ENCODE measurements at regions not wholly inside any gene's neighbourhood (a gene's known extent, or its start where the extent isn't known, plus 50 kb on each side); places are given as distances from the start of the nearest gene placed in this dataset.
A peak's percentile ranks its signal among the peaks of the same experiment; 100 is the strongest.

DNA sequence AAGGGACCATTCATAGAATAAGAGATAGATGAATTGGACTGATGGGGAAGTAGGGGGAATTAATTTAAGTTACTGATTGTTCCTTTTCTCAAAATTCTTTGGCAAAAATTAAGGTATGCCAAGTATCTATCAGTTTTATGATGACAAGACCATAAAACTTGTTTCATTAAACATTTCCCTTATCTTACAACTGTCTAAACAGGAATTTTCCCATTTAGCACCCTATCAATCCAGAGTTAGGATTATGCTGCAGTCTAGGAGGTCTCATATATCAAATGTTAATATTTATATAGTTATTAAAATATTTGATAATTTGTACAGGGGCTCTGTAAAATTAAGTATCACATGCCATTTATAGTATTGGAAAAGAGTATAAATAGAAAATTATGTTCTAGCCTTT, 51.5 kb upstream of the ARID1B start:
- no peak for DNase-seq (ENCODE audit: low read depth in 1 of 2, low spot score in 1 of 2)
- in situ Hi-C loops (cut with HindIII; ENCODE audit: low pct_unique_long_range_greater_than_20kb, low sequenced_read_pairs) = no loop called here
- TF ChIP-seq JUND (IDR thresholded peaks at IDR 0.05; ENCODE audit: low read depth) = no peak

- DNase-seq (ENCODE audit: low read depth in 1 of 2, low spot score in 1 of 2) = peak in 1 of 2 experiments; percentile 78
- TF ChIP-seq JUND (IDR thresholded peaks at IDR 0.05; ENCODE audit: low read depth) = no peak
- in situ Hi-C loops (cut with HindIII; ENCODE audit: low pct_unique_long_range_greater_than_20kb, low sequenced_read_pairs) = no loop called here
Measured at GRCh38 chr6:156720691-156721685, 56.2 kb upstream of the ARID1B start.

- peak; percentile 16 to 96 for DNase-seq (ENCODE audit: low read depth in 1 of 2, low spot score in 1 of 2)
- in situ Hi-C loops (cut with HindIII; ENCODE audit: low pct_unique_long_range_greater_than_20kb, low sequenced_read_pairs) = no loop called here
- TF ChIP-seq JUND (IDR thresholded peaks at IDR 0.05; ENCODE audit: low read depth) = no peak
Measured at GRCh38 chr6:156719720-156720563, 57.2 kb upstream of the ARID1B start.

DNA sequence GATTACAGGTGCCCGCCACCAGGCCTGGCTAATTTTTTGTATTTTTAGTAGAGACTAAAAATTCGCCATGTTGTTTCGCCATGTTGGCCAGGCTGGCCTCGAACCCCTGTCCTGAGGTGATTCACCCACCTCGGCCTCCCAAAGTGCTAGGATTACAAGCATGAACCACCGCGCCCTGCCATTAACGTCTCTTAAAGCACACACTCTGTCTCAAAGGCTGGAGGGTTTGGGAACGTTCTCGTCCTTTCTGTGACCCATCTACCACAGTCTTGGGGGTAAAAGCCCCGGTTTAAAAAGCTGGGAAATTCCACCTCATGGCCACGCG, 57.8 kb upstream of the ARID1B start:
- in situ Hi-C loops (cut with HindIII; ENCODE audit: low pct_unique_long_range_greater_than_20kb, low sequenced_read_pairs) = no loop called here
- DNase-seq (ENCODE audit: low read depth in 1 of 2, low spot score in 1 of 2) = no peak
- no peak for TF ChIP-seq JUND (IDR thresholded peaks at IDR 0.05; ENCODE audit: low read depth)

DNA sequence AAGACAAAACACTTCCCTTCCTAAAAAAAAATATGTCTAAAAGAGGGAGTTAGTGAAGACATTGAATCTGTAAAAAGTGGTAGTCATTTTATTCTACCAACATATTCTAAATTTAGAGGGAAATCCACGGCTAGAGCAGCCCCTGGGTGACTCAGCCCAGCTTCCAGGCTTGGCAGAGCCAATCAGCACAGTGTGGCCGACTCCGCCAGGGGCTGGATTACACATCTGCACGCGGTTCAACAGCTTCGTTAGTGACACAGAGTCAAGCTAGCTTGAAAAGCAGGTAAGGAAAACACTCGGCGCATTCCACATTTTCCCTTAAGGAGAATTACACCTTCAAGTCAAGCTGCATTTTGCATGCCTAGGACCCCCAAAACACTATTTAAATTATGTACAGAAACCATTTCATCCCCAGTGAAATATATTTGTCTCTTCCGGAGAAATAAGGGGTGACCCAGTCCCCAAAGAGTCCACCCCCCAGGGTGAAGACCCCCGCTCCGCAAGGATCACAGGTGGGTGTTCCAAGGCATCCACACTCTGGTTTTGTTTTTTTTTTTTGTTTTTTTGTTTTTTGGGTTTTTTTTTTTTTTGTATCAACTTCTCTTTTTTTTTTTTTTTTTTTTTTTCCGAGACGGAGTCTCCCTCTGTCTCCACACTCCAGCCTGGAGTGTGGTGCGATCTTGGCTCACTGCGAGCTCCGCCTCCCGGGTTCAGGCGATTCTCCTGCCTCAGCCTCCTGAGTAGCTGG, 58.4 kb upstream of the ARID1B start:
- in situ Hi-C loops (cut with HindIII; ENCODE audit: low pct_unique_long_range_greater_than_20kb, low sequenced_read_pairs) = no loop called here
- no peak for TF ChIP-seq JUND (IDR thresholded peaks at IDR 0.05; ENCODE audit: low read depth)
- peak in 1 of 2 experiments; percentile 48 for DNase-seq (ENCODE audit: low read depth in 1 of 2, low spot score in 1 of 2)

GRCh38 chr6:156717542-156717941, 59.6 kb upstream of the ARID1B start:
- no peak for DNase-seq (ENCODE audit: low read depth in 1 of 2, low spot score in 1 of 2)
- in situ Hi-C loops (cut with HindIII; ENCODE audit: low pct_unique_long_range_greater_than_20kb, low sequenced_read_pairs) = no loop called here
- no peak for TF ChIP-seq JUND (IDR thresholded peaks at IDR 0.05; ENCODE audit: low read depth)

- in situ Hi-C loops (cut with HindIII; ENCODE audit: low pct_unique_long_range_greater_than_20kb, low sequenced_read_pairs) = no loop called here
- TF ChIP-seq JUND (IDR thresholded peaks at IDR 0.05; ENCODE audit: low read depth) = no peak
- DNase-seq (ENCODE audit: low read depth in 1 of 2, low spot score in 1 of 2) = no peak
Measured at GRCh38 chr6:156715839-156716238, 61.3 kb upstream of the ARID1B start.

- DNase-seq (ENCODE audit: low read depth in 1 of 2, low spot score in 1 of 2) = no peak
- in situ Hi-C loops (cut with HindIII; ENCODE audit: low pct_unique_long_range_greater_than_20kb, low sequenced_read_pairs) = no loop called here
- TF ChIP-seq JUND (IDR thresholded peaks at IDR 0.05; ENCODE audit: low read depth) = no peak
Measured at GRCh38 chr6:156713548-156713947, 63.6 kb upstream of the ARID1B start.

- in situ Hi-C loops (cut with HindIII; ENCODE audit: low pct_unique_long_range_greater_than_20kb, low sequenced_read_pairs) = no loop called here
- no peak for TF ChIP-seq JUND (IDR thresholded peaks at IDR 0.05; ENCODE audit: low read depth)
- DNase-seq (ENCODE audit: low read depth in 1 of 2, low spot score in 1 of 2) = no peak
Measured at GRCh38 chr6:156710479-156710878, 66.7 kb upstream of the ARID1B start.

GRCh38 chr6:156707818-156708217, 69.4 kb upstream of the ARID1B start:
- no peak for DNase-seq (ENCODE audit: low read depth in 1 of 2, low spot score in 1 of 2)
- TF ChIP-seq JUND (IDR thresholded peaks at IDR 0.05; ENCODE audit: low read depth) = no peak
- in situ Hi-C loops (cut with HindIII; ENCODE audit: low pct_unique_long_range_greater_than_20kb, low sequenced_read_pairs) = no loop called here

GRCh38 chr6:156703719-156704118, 73.5 kb upstream of the ARID1B start:
- TF ChIP-seq JUND (IDR thresholded peaks at IDR 0.05; ENCODE audit: low read depth) = no peak
- no peak for DNase-seq (ENCODE audit: low read depth in 1 of 2, low spot score in 1 of 2)
- in situ Hi-C loops (cut with HindIII; ENCODE audit: low pct_unique_long_range_greater_than_20kb, low sequenced_read_pairs) = no loop called here

DNA sequence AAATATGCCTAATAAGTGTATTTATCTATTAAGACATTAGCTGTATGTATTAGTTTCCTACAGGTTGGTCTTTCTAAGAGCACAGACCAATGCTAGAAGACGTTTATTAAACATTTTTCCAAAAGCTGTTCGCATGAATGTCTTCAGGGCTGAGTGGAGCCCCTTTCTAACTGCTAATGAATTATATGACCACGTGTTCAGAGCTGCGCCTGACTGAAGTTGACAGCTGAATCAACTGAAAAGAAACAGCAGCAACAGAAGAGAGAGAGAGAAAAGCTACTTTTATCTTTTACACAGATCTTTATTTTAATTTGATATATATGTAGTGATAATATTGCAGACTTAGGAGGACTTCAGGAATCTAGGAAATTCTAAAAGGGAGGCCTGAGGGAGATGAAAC, 75.2 kb upstream of the ARID1B start:
- no peak for DNase-seq (ENCODE audit: low read depth in 1 of 2, low spot score in 1 of 2)
- TF ChIP-seq JUND (IDR thresholded peaks at IDR 0.05; ENCODE audit: low read depth) = no peak
- in situ Hi-C loops (cut with HindIII; ENCODE audit: low pct_unique_long_range_greater_than_20kb, low sequenced_read_pairs) = no loop called here

All from T47D (cell line).